ENCODE measurements at regions not wholly inside any gene's neighbourhood (a gene's known extent, or its start where the extent isn't known, plus 50 kb on each side); places are given as distances from the start of the nearest gene placed in this dataset.

DNA sequence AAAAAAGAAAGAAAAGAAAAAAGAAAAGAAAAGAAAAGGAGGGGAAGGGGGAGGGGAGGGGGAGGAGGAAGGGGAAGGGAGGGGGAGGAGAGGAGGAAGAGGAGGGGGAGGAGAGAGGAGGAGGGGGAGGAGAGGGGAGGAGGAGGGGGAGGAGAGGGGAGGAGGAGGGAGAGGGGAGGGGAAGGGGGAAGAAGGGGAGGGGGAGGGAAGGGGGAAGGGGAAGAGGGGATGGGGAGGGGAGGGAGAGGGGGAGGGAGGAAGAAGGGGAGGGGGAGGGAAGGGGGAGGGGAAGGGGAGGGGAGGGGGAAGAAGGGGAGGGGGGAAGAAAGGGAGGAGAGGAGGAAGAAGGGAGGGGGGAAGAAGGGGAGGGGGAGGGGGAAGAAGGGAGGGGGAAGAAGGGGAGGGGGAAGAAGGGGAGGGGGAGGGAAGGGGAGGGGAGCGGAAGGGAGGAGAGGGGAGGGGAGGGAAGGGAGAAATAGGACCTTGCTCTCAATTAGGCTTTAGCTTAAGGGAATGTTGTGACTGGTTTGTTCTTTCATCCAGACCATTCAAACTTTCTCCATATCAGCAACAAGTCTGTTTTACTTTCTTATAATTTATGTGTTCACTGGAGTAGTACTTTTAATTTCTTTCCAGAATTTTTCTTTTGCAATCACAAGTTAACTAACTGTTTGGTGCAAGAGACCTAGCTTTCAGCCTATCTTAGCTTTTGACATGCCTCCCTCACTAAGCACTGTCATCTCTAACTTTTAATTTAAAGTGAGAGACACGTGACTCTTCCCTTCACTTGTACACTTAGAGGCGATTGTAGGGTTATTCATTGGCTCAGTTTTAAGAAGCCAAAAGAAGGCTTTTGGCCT lies 76.5 kb upstream of the EGLN3 start:
- Histone ChIP-seq H3K36me3 (no peaks in the 10 kb centered on the region), H3K4me1 (peaks cover 0 to 4% (median 0%) of the 10 kb centered on the region in 10 experiments; a peak in 1 of 20 replicates)
- TF ChIP-seq Cebpa-rat (IDR thresholded peaks at IDR 0.05): no peak

DNA sequence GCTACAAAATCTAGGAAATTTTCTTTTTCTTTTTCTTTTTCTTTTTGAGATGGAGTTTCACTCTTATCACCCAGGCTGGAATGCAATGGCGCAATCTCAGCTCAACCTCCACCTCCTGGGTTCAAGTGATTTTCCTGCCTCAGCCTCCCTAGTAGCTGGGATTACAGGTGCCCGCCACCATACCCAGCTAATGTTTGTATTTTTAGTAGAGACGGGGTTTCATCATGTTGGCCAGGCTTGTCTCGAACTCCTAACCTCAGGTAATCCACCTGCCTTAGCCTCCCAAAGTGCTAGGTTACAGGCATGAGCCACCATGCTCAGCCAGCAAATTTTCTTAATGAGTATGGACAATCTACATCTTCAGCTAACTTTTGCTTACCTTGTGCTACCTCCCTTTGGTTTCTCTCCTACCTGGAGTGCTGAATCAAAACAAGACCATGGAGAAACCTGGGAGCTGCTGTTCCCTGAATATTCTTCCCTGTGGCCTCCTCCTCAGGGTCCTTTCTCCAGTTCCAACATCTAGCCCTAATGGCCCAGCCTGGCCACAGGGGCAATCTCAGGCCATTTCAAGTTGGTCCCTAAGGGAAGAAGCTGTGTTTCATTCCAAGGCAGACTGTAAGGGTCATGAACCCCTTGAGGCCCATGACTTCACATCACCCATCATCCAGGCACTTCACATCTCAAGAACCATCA lies 74.6 kb upstream of the EGLN3 start:
- no peak overlapping the region for H3K9ac ChIP-seq
- no peak overlapping the region for H3K4me3 ChIP-seq
- H4K20me1 ChIP-seq: no peaks in the 10 kb centered on the region
- H3K27ac ChIP-seq: no peak overlapping the region
- no peak for TF ChIP-seq Cebpa-rat (IDR thresholded peaks at IDR 0.05)
- no peaks in the 10 kb centered on the region for H3K9me3 ChIP-seq (replicated peaks in 1 of 11)
- H3K4me1 ChIP-seq: peaks cover 0 to 4% (median 0%) of the 10 kb centered on the region in 10 experiments; a peak in 1 of 20 replicates
- H3K36me3 ChIP-seq: no peaks in the 10 kb centered on the region
- no peak overlapping the region for H3K4me2 ChIP-seq
- H3K27me3 ChIP-seq: no peaks in the 10 kb centered on the region

More for the DNA sequence above, 76.5 kb upstream of the EGLN3 start:
- no peaks in the 10 kb centered on the region for H3K27me3 ChIP-seq
- H3K9me3 ChIP-seq (replicated peaks in 1 of 11): no peaks in the 10 kb centered on the region
- no peaks in the 10 kb centered on the region for H4K20me1 ChIP-seq
- no peak overlapping the region for H3K4me2 ChIP-seq
- H3K27ac ChIP-seq: no peak overlapping the region
- no peak overlapping the region for H3K9ac ChIP-seq
- no peak overlapping the region for H3K4me3 ChIP-seq

DNA sequence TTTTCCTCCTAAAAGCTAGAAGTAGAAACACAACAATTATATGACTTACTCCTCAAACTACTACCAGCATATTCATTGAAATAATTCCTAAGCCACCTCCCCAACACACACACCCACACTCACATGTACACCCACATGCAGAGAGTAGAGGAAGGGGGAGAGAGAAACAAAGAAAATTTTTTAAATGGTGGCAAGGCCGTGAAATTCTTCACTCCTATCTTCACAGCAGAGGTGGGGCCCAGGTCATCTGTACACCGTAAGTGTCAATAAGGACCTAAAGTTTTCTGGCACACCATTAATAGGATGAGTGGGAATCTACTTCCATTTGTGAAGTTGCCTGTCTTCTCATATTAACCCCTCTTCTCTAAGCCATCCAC lies 73.9 kb upstream of the EGLN3 start:
- H3K27me3 ChIP-seq: no peaks in the 10 kb centered on the region
- TF ChIP-seq Cebpa-rat (IDR thresholded peaks at IDR 0.05): no peak
- no peaks in the 10 kb centered on the region for H3K36me3 ChIP-seq
- H4K20me1 ChIP-seq: no peaks in the 10 kb centered on the region
- H3K27ac ChIP-seq: no peak overlapping the region
- no peak overlapping the region for H3K9ac ChIP-seq
- no peaks in the 10 kb centered on the region for H3K9me3 ChIP-seq (replicated peaks in 1 of 11)
- H3K4me3 ChIP-seq: no peak overlapping the region
- H3K4me2 ChIP-seq: no peak overlapping the region
- H3K4me1 ChIP-seq: no peaks in the 10 kb centered on the region

DNA sequence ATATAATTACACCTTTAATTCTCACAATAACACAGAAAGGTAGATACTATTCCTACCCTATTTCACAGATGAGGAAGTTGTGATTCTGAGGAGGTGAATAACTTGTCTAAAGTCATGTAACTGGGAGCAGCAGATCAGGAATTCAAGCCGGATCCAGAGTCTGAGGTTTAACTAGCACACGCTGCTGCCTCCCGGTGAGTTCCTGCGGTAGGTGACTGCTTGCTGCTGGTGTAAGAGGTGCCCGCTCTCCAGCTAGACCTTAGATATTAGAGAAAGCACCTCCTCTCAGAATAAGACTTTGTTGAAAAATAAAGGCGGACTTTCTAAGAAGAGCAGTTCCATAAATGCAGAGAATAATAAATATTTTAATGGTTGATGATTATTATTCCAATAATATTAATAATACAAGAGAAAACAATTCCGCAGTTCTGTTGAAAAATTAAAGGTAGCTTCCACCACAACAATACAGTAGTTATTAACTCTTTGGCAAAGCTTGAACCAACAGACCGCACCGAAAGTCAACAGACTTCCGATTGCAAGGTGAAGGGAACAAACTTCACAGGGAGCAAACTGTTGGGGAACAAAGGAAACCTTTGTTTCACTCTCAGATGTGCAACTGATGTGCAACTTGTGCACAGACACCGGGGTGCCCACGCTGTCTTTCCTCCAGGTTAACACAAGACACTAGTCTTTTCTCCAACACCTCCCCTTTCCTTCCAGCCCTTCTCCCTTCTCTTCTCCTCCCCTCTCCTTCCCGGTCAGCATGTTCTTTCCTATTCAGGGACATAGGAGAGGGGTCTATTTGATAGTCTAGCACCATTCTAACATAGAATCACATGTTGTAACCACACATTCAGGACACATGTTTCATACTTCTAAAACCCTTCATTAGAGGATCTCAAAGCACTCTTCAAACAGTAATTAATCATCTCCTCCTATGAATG lies 73.2 kb upstream of the EGLN3 start:
- no peaks in the 10 kb centered on the region for H3K9me3 ChIP-seq (replicated peaks in 1 of 11)
- no peak overlapping the region for H3K27ac ChIP-seq
- H3K36me3 ChIP-seq: no peaks in the 10 kb centered on the region
- no peaks in the 10 kb centered on the region for H3K4me1 ChIP-seq
- H3K9ac ChIP-seq: no peak overlapping the region
- H3K4me3 ChIP-seq: no peak overlapping the region
- TF ChIP-seq Cebpa-rat (IDR thresholded peaks at IDR 0.05): no peak
- no peaks in the 10 kb centered on the region for H3K27me3 ChIP-seq
- H4K20me1 ChIP-seq: no peaks in the 10 kb centered on the region
- H3K4me2 ChIP-seq: no peak overlapping the region

DNA sequence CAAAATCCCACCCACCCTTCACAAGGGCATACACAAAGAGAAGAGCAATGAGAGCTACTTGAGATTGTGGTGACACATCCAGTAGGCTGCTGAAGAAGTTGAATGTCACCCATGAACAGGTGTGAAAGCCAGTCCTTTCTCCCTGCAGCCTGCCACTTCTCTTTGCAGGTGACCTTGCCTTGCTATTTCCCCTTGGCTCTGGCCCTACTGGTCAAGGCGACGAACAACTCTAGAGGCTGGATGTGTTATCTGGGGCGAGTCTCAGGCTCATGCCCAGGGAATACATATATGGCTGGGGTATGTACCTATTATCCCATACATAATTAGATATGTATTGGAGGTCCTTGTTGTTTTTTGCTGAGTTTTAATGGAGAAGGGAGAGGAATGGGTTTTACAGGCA lies 70.2 kb upstream of the EGLN3 start:
- no peaks in the 10 kb centered on the region for H4K20me1 ChIP-seq
- H3K27me3 ChIP-seq: no peaks in the 10 kb centered on the region
- no peak overlapping the region for H3K4me2 ChIP-seq
- H3K4me3 ChIP-seq: no peak overlapping the region
- no peaks in the 10 kb centered on the region for H3K4me1 ChIP-seq
- H3K36me3 ChIP-seq: no peaks in the 10 kb centered on the region
- H3K9me3 ChIP-seq (replicated peaks in 1 of 11): no peaks in the 10 kb centered on the region
- TF ChIP-seq Cebpa-rat (IDR thresholded peaks at IDR 0.05): no peak
- no peak overlapping the region for H3K9ac ChIP-seq
- H3K27ac ChIP-seq: no peak overlapping the region

DNA sequence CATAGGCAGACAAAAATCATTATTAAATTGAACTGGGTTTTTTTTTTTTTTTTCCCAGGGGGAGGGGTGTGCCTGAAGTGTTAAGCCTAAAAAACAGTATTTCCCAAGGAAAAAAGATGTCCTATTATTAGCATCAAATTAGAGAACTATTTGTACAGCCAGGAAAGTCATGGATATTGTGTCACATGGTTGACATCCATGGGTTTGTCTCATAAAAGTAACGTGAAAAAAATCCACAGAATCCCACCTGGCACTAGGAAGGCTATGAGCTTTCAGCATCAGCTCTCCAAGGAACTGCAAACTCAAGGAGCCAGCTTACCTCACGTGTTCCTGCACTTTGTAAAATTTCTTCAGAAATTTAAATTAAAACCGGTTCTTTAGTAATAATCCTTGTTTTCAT lies 69.1 kb upstream of the EGLN3 start:
- Histone ChIP-seq H3K27me3 (no peaks in the 10 kb centered on the region), H4K20me1 (no peaks in the 10 kb centered on the region), H3K9me3 (replicated peaks in 1 of 11) (no peaks in the 10 kb centered on the region), H3K27ac (no peak overlapping the region), H3K4me1 (no peaks in the 10 kb centered on the region), H3K4me2 (no peak overlapping the region), H3K4me3 (no peak overlapping the region), H3K36me3 (no peaks in the 10 kb centered on the region), H3K9ac (no peak overlapping the region)
- no peak for TF ChIP-seq Cebpa-rat (IDR thresholded peaks at IDR 0.05)

DNA sequence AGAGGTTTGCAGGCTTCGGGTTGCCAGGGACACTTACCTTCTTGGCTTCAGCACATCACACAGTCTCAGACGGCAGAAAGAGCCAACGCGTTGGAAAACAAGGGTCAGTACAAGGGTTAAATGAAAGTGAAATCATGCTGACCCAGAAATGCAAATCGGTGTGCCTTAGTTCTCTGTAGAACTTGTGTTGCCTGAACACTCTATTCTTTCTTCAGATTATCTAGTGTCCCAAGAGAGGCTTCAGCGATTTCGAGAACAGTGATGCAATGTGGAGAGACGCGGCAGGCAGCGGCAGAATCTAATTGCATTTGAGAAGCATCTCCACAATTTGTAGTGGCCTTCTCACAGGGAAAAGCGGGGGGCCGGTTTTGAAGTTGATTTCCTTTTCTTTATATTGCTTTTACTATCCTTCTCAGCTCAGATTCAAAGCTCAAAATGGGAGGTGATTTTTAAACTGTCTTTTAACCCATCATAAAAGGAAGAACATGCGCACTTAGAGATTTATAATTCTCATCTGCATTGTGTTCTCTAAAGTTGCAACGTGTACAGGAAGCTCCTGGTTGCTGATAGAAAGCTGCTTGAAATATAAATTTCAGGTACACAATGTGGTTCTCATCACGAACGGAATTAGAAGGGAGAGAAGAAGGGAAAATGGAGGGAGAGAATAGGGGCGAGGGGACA lies 67.8 kb upstream of the EGLN3 start:
- no peak for TF ChIP-seq Cebpa-rat (IDR thresholded peaks at IDR 0.05)
- H4K20me1 ChIP-seq: no peaks in the 10 kb centered on the region
- no peaks in the 10 kb centered on the region for H3K27me3 ChIP-seq
- H3K4me3 ChIP-seq: no peak overlapping the region
- no peak overlapping the region for H3K9ac ChIP-seq
- H3K9me3 ChIP-seq (replicated peaks in 1 of 11): no peaks in the 10 kb centered on the region
- no peaks in the 10 kb centered on the region for H3K36me3 ChIP-seq
- H3K4me2 ChIP-seq: no peak overlapping the region
- no peak overlapping the region for H3K27ac ChIP-seq
- peaks cover 5 to 10% (median 8%) of the 10 kb centered on the region in 10 experiments for H3K4me1 ChIP-seq

DNA sequence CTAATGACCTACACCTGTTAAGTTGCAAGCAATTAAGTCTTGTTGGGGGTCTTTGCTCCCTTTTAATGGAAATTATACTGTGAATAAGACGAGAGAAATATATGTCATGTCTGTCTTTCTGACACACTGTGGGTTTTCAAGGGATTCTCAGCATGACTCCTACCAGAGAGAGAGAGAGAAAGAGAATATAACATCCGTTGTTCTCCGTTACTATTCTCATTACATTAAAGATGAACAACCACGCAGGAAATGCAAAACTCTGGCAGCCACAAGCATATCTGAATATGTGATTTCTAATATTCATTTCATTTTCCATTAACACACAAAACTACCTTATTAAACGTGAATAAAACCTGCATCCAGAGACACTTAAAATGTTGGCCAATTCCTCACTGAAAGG lies 67.3 kb upstream of the EGLN3 start:
- no peak overlapping the region for H3K4me3 ChIP-seq
- no peaks in the 10 kb centered on the region for H4K20me1 ChIP-seq
- H3K4me1 ChIP-seq: peaks cover 8 to 15% (median 13%) of the 10 kb centered on the region in 10 experiments
- H3K9me3 ChIP-seq (replicated peaks in 1 of 11): no peaks in the 10 kb centered on the region
- TF ChIP-seq Cebpa-rat (IDR thresholded peaks at IDR 0.05): no peak
- H3K9ac ChIP-seq: no peak overlapping the region
- H3K4me2 ChIP-seq: no peak overlapping the region
- H3K36me3 ChIP-seq: no peaks in the 10 kb centered on the region
- H3K27ac ChIP-seq: no peak overlapping the region
- no peaks in the 10 kb centered on the region for H3K27me3 ChIP-seq

DNA sequence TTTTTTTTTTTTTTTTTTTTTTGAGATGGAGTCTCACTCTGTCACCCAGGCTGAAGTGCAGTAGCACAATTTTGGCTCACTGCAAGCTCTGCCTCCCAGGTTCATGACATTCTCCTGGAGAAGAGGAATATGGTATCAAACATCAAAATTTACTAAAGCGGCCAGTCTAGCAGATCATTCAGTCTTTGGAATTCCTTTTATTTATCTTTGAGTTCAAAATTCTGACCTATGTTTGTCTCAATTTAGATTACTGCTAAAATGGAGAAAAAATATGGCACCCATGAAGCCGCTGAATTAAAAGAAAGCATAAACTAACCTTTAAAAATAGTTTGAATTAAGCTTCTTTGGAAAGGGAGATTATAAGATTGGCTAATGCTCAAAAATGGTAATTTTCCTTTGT lies 64.5 kb upstream of the EGLN3 start:
- no peak overlapping the region for H3K9ac ChIP-seq
- H3K4me2 ChIP-seq: no peak overlapping the region
- no peak for TF ChIP-seq Cebpa-rat (IDR thresholded peaks at IDR 0.05)
- no peak overlapping the region for H3K4me3 ChIP-seq
- peaks cover 8 to 30% (median 16%) of the 10 kb centered on the region in 10 experiments for H3K4me1 ChIP-seq
- no peak overlapping the region for H3K27ac ChIP-seq
- H3K27me3 ChIP-seq: no peaks in the 10 kb centered on the region
- no peaks in the 10 kb centered on the region for H4K20me1 ChIP-seq
- no peaks in the 10 kb centered on the region for H3K36me3 ChIP-seq
- H3K9me3 ChIP-seq (replicated peaks in 1 of 11): no peaks in the 10 kb centered on the region

Data from BLaER1 treated with 17β-estradiol and CSF1 and Interleukin-3, amounts not matched to agents 10 nM and 100 nM (cell line).